GM19043 (cell line): ENCODE measurements at regions not wholly inside any gene's neighbourhood (a gene's known extent, or its start where the extent isn't known, plus 50 kb on each side); places are given as distances from the start of the nearest gene placed in this dataset.
"Not testable (repeated sequence)": the region's sequence is repeated elsewhere in the genome, so short reads cannot be mapped to it uniquely, and the experiment has no call there.

Experiments used
- ATAC-seq: cut with Tn5 transposase; IDR thresholded peaks from one replicate; pipeline ENCODE4 v1.9.1; 2021; ENCODE audit warnings: low read depth; ENCODE audit not compliant: unreplicated experiment

- no peak for ATAC-seq
These were observed 77.4 kb upstream of the SLC4A7 start for GRCh38 chr3:27561576-27561975.

DNA sequence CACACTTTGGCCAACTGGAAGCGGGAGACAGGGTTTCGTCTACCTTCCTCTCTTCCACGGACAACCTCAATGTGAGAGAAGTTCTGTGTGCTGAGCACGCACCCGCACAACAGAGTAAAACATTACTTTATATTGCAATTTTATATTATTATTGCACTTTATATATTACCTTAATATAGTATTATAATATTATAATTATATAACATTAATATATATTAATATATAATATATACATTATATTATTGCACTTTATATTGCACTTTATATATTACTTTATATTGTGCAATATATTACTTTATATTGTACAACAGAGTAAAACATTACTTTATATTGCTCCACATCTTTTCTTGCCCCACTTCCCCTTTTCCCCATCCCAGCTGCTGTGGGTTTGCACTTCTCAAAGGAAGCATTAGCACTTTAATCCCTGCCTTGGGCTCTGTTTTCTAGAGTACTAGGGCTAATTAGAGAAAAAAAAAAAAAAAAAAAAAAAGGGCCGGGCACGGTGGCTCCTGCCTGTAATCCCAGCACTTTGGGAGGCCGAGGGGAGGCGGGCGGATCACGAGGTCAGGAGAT lies 76.4 kb upstream of the SLC4A7 start:
- ATAC-seq, result no peak

DNA sequence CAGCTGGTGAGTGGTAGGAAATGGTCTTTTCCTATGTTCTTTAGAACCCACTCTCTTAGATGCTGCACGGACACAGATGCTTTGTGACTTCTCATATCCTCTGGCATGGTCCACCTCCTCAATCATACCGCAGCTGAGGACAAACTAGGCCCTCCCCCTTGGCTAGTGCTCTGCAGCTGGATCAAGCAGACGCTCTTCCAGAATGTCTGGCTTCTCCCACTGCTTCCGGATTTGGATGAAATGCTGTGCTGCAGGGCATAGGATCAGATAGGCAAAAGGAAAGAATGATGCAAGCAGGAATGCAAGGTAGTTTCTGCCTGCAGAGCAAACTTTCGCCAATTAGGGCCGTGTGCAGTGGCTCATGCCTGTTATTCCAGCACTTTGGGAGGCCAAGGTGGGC lies 75.7 kb upstream of the SLC4A7 start:
- ATAC-seq, result no peak

GRCh38 chr3:27559381-27559780 lies 75.2 kb upstream of the SLC4A7 start:
- ATAC-seq, result no peak

- no peak for ATAC-seq
These were observed 73.2 kb upstream of the SLC4A7 start for GRCh38 chr3:27557411-27557810.

DNA sequence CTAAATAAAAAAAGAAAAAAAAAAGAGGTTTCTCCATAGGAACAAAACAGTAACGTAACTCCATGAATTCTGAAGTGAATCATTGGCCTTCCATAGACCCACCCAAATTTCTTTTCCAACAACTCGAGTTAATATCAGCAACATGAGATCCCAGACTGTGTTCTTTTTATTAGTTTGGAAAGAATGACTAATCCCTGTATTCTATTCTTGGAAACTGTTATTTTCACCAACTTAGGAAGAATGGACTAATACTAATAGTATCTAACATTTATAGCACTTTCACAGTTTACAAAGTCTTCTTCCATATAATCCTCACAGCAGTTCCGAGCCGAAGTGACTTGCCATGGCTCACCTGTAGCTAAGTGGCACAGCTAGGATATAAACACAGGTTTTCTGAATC lies 72.7 kb upstream of the SLC4A7 start:
- ATAC-seq, result no peak

DNA sequence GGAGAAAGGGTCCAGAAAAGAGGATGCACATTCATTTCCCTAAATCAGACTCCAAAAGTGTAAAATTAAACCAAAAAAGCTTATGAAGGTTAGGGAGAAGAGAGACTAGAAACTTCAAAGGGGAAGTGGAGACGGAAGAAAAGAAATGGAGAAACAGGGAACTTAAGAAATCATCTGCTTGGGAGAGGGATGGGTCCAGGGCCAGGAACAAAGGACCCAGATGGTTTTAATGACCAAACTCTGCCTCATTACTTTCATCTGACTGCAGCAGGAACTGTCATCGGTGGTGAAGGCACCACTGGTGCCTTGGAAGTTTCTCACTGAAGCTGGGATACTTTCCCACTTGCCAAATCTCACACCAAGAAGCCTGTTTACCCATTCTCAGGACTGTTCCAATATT lies 70.5 kb upstream of the SLC4A7 start:
- no peak for ATAC-seq

GRCh38 chr3:27553886-27554540 lies 69.8 kb upstream of the SLC4A7 start:
- no peak for ATAC-seq

GRCh38 chr3:27552708-27553107 lies 68.5 kb upstream of the SLC4A7 start:
- not testable (repeated sequence) for ATAC-seq

DNA sequence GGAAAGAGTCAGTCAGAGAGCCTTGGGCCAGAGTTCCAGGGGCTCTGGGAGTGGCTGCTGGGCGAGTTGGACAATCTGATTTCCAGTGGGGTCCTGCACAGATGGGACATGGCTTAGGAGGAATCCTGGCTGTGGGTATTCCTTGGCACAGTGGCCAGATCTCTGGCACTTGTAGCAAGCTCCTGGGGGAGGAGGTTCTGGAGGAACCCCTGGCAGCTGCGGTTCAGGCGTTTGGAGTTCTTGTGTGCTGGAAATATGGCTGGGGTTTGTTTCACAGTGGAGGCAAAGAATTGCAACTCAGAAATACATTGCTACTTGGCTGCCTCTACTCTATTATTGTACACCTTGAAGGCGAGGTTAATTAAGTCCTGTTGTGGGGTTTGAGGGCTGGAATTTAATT lies 67.2 kb upstream of the SLC4A7 start:
- not testable (repeated sequence) for ATAC-seq

DNA sequence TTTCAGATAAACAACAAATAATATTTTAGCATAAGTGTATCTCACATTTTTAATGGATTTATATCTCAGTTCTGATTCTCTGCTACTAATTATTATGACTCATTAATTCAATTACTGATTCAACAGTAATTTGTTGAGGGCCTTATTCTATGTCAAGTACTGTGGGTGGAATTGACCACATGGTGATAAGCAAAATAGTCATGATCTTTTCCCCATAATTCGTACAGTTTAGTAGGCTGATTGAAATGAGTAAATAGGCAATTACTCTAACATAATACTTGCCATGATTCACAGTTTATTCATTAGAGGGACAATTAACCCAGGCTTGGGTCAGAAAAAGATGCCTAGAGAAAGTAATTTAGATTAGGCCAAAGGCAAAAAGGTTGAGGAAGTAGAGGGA lies 60.9 kb upstream of the SLC4A7 start:
- ATAC-seq, result no peak

- no peak for ATAC-seq
These were observed 60.2 kb upstream of the SLC4A7 start for GRCh38 chr3:27544372-27544865.

DNA sequence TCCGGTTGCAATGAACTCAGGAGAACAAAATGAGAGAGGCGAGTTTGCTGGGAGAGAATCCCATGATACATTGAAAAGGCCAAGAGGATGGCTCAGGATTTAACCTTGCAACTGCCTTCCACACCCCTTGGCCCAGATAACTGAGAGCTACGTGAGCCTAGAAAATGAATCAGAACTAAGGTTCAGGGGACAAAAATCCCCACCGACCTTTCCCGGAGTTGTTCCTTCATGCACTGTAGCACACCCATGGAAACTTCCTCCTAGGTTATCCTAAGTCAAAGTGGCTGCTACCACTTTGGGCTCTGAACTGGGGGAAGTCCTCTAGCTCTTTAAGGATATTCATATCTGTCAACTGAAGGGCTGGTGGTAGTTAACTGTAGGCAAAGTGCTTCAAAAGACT lies 58.3 kb upstream of the SLC4A7 start:
- ATAC-seq, result no peak

DNA sequence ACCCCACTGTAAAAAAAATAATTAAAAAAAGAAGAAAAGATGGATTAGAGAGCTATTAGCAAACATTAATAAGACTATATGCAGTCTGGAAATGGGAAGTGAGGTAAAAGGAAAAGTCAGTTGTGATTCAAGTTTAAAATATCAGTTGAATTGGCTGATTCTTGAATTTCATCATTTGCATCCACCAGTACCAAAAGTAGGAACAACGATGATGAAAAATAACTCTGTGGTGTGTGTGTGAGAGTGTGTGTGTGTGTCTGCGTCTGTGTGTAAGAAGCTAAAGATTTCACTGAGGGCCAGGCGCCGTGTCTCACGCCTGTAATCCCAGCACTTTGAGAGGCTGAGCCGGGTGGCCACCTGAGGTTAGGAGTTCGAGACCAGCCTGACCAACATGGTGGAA lies 56.0 kb upstream of the SLC4A7 start:
- ATAC-seq, result no peak

- ATAC-seq, result no peak
These were observed 52.3 kb upstream of the SLC4A7 start for GRCh38 chr3:27536491-27536890.

GRCh38 chr3:27535809-27536392 lies 51.7 kb upstream of the SLC4A7 start:
- ATAC-seq, result no peak

GRCh38 chr3:27533718-27534573 lies 49.8 kb upstream of the SLC4A7 start:
- ATAC-seq, result peak; percentile 56
